Breast epithelium (tissue), 3 donors: ENCODE measurements at regions not wholly inside any gene's neighbourhood (a gene's known extent, or its start where the extent isn't known, plus 50 kb on each side); places are given as distances from the start of the nearest gene placed in this dataset.

ENCODE experiments used
- CTCF ChIP-seq, 3 donors: fragments of 450-650 bp; IDR thresholded peaks; one replicate each; pipeline ENCODE4 v1.5.1; 2016 to 2017; ENCODE audit warnings: antibody characterized with exemption in 3 of 3, mild to moderate bottlenecking in 3 of 3, moderate library complexity in 3 of 3
- POLR2A ChIP-seq: fragments of 450-650 bp; IDR thresholded peaks from one replicate; pipeline ENCODE4 v1.6.1; 2016; ENCODE audit warnings: antibody characterized with exemption, mild to moderate bottlenecking, moderate library complexity
- POLR2AphosphoS5 ChIP-seq, 3 donors: sonication (generic); formaldehyde crosslinking; IDR thresholded peaks; one replicate each; pipeline ENCODE4 v1.6.1; 2017; ENCODE audit warnings: antibody characterized with exemption in 3 of 3

GRCh38 chr1:178595491-178595890 lies 82.6 kb downstream of the TEX35 start:
- TF ChIP-seq CTCF (IDR thresholded peaks at IDR 0.05) (no peak), POLR2AphosphoS5 (IDR thresholded peaks at IDR 0.05) (no peak), POLR2A (no peak)
